ENCODE measurements at regions not wholly inside any gene's neighbourhood (a gene's known extent, or its start where the extent isn't known, plus 50 kb on each side); places are given as distances from the start of the nearest gene placed in this dataset.

- no peak for TF ChIP-seq POLR2AphosphoS5 (IDR thresholded peaks at IDR 0.05)
- TF ChIP-seq, protein P1, sequence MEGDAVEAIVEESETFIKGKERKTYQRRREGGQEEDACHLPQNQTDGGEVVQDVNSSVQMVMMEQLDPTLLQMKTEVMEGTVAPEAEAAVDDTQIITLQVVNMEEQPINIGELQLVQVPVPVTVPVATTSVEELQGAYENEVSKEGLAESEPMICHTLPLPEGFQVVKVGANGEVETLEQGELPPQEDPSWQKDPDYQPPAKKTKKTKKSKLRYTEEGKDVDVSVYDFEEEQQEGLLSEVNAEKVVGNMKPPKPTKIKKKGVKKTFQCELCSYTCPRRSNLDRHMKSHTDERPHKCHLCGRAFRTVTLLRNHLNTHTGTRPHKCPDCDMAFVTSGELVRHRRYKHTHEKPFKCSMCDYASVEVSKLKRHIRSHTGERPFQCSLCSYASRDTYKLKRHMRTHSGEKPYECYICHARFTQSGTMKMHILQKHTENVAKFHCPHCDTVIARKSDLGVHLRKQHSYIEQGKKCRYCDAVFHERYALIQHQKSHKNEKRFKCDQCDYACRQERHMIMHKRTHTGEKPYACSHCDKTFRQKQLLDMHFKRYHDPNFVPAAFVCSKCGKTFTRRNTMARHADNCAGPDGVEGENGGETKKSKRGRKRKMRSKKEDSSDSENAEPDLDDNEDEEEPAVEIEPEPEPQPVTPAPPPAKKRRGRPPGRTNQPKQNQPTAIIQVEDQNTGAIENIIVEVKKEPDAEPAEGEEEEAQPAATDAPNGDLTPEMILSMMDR (IDR thresholded peaks at IDR 0.05): no peak
Measured at GRCh38 chr14:84965279-84965678, 564.7 kb upstream of the FLRT2 start.

All from prostate gland (tissue), 2 donors.